Gastrocnemius medialis (tissue), 4 donors: ENCODE measurements at regions not wholly inside any gene's neighbourhood (a gene's known extent, or its start where the extent isn't known, plus 50 kb on each side); places are given as distances from the start of the nearest gene placed in this dataset.

Experiments
- CTCF ChIP-seq, 5 experiments: fragments of 450-650 bp in 3 of 5; fragments of 200-600 bp in 2 of 5; sonication (generic) in 2 of 5; IDR thresholded peaks in 4 of 5; conservative IDR thresholded peaks in 1 of 5; 1 replicate in 4 of 5; 2 replicates in 1 of 5; pipeline ENCODE4 v1.5.1; 2016 to 2019; ENCODE audit warnings: antibody characterized with exemption in 5 of 5, mild to moderate bottlenecking in 3 of 5, moderate library complexity in 3 of 5
- POLR2A ChIP-seq, 2 donors: fragments of 450-650 bp; IDR thresholded peaks; one replicate each; pipeline ENCODE4 v1.6.1; 2017; ENCODE audit warnings: antibody characterized with exemption in 2 of 2, mild to moderate bottlenecking in 2 of 2, moderate library complexity in 2 of 2

GRCh38 chr20:63123331-63123741, 92.6 kb downstream of the YTHDF1 start:
- TF ChIP-seq CTCF (IDR thresholded peaks at IDR 0.05 in 4 of 5, conservative IDR thresholded peaks at IDR 0.05 in 1 of 5), result no peak
- no peak for TF ChIP-seq POLR2A (IDR thresholded peaks at IDR 0.05)
